HG03060 (cell line): ENCODE measurements at regions not wholly inside any gene's neighbourhood (a gene's known extent, or its start where the extent isn't known, plus 50 kb on each side); places are given as distances from the start of the nearest gene placed in this dataset.

Experiments
- ATAC-seq: cut with Tn5 transposase; IDR thresholded peaks from one replicate; pipeline ENCODE4 v1.9.1; 2021; ENCODE audit warnings: low read depth, moderate number of reproducible peaks; ENCODE audit not compliant: unreplicated experiment

DNA sequence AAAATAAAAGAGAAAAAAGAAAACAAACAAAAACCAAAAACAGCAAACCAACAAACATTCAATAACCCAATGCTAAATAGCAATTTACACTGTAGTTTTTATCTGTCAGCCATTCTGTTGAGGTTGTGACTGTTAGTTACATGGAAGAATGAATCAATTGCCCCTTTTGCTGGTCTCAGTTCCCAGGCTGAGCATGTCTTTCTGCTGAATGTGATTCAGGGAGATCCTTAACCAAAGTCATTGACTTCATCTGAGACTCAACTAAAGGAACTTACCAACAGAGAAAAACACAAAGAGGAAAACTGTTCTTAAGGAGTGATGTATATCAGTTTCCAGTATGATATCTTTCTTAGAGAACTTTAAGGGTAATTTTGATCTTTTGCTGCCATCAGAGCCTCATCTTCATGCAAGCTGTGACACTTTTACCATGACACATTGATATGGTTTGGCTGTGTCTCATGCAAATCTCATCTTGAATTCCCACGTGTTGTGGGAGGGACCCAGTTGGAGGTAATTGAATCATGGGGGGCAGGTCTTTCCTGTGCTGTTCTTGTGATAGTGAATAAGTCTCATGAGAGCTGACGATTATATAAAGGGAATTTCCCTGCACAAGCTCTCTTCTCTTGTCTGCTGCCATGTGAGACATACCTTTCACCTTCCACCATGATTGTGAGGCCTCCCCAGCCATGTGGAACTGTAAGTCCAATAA lies 469.8 kb downstream of the KIF20B start:
- no peak for ATAC-seq

DNA sequence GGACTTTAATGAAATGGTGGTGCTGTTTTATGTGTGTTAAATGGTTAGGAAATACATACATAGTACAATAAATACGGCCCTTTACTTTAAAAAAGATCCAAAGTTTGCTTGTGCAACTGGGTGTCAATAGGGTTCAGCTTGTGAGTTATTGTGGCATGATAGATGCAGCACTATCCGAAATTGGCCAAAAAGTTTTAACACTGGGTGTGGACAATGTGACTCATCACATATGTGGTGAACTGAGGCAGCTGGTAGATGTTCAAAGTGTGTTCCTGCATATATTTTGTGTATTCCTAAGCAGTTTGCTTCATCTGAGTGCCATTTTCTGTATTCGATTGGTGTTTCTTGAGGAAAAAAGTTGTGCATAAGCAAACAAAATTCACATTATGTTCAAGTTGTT lies 473.1 kb downstream of the KIF20B start:
- no peak for ATAC-seq

DNA sequence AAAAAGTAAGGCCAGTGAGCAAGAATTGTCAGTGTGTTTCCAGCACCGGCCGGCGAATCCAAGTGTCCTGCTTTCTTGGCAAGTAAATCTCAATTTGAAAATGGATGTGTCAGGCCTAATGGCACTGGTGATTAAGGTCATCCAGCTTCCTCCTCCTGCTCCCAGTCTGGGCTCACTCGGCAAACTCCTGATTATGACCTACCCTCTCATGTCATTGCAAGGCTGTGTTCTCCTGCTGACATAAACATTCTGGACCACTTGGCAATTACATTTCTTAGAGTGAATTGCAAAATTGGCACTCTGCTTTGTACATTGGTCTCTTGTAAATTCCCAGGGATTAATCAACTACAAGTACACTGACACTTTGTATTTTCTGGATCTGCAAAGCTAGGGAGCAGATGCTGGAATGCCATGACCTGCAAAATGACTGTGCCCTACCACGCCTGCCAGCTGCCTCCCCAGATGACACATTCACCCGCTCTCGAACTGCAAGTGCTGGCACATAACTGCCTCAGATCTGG lies 473.8 kb downstream of the KIF20B start:
- no peak for ATAC-seq

DNA sequence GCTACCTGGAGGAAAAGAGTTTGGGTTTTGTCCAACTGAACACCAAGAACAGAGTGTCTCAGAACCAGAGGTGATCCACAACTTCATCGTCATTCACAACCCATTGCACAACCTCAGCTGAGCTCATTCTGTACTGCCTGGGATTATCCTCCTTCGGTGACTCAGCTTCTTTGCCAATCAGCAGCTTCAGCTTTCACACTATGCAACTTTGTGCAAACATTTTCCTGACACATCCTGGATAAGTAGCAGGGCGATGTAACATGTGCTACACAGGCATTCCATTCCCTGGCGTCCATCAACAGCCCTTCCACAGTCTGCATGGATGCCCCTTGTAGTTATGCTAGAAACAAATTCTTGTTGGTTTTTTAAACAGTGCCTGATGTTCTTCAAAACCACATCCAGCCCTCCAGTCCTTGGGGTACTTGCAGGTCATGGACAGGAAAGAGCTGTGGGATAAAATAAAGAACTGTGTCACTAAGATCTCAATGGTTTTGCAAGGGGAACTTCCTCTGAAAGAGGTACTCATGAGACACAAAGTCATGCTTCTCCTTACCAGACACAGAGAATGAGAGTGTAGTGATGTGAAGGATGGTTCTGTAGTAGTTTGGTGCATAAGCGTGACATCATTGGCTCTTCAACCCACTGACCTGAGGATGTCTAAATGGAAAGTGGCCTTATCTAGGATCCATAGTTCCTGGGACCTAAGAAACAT lies 478.5 kb downstream of the KIF20B start:
- no peak for ATAC-seq

DNA sequence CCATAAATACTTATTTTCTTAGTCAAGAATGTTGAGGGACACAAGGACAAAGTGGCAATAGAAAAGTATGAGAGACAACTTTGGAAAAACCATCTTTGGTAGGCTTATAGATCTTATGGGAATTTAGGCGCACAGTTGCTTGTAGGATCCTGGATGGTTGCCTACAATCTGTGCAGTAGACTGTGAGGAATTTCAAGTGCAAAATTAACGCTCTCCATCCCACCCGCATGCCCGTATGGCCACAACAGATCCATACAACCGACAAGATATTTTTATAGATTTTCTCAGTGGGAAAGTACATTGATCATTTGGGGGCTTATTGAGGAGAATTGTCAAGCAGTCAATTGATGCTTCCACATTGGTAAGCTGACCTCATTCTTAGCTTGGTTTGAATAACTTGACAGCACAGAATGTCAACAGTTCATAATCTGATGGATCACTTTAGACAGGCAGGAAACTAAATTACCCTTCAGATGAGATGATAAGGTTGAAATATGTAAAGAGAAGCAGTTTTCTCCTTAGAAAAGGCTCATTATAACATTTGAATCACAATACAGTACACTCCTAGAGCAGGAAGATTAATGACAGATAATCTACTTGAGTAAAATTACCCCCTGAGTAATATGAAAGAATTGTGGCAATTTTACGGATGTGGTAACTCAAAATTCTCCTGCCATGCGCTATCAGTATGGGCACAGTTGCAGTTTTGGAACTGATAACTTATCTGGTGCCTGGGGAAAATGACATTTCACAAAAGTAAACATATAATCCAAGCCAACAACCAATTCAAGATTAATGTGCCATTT lies 479.7 kb downstream of the KIF20B start:
- no peak for ATAC-seq

DNA sequence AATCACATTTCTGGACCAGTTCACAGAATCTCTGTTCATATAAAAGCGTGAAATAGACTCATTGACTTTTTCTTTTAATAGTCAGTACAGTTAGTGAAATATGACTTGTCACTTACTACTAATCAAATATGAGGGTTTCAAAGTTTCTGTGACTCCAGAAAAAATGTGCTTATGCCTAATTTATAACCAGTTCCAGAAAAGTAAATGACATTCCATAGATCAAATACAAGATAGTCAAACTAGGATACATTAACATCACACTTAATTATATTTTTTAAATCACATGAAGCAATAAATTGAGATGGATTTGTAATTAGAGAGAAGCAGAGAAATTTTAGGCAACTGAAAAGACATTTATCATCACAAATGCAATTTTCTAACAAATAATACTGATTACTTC lies 491.4 kb downstream of the KIF20B start:
- no peak for ATAC-seq

DNA sequence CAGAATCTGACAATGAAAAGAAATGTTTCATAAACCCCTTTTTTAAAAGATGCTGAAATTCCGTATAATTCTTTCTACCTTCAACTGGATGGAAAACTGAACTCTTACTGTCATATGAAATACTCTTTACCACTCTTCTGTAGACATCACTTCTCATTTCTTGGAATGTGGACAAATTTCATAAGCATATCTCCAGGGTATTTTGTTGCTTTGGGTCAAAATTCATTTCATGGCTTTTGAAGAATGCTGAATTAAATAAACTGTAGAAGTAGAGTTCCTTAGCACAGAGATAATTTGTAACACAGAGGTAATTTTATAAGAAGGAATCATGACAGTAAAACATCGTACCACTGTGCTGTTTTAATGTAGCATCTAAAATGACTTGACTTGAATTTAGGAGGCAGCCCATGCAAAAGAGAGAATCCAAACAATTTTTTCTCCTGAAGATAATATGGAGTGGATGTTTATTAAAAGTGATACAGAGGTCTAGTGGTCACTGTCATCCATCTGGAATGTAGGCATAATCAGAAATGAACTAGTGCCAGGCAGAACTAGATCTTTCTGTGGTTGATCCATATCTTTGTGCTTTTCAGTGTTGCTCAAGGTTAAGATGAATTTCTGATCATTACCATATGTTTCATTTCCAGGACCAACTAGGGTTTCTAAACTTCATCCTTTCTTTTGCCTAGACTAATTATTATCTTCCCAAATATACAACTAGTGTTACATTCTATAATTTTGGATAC lies 492.0 kb downstream of the KIF20B start:
- no peak for ATAC-seq

DNA sequence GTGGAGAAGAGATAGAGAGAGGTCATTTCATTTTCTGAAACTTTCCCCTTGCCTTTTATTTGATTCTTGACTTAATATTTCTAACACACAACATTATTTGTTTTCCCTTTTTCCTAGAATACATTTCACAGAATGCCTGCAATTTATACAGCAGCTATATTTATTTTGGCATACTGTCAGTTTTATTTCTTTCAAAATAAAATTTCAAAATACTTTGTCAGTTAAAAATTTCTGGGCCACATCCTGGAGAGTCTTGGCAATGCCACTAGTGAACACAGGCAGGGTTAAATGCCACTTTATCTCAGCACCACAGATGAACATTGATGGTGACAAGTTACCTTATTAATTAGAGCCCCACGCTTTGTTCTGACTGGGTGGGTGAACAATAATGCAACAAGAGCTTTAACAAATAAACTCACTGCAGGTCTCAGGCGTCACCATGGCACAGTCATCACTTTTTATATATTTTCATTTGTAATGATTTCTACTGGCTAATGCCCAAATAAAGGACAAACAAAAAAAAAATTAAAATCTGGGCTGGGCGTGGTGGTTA lies 494.0 kb downstream of the KIF20B start:
- ATAC-seq: no peak

DNA sequence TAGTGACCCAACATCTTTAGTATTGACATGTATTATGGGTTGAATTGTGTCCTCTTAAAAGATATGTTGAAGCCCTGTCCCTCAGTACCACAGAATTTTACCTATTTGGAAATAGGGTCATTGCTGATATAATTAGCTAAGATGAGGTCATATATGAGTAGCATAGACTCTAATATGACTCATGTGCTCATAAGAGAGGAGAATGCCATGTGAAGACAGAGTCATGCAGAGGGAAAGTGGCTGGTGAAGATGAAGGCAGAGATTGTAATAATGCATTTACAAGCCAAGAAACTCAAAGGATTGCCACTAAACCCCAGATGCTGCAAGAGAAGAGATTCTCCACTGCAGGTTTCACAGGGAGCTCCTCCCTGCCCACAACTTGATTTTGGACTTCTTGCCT lies 496.4 kb downstream of the KIF20B start:
- no peak for ATAC-seq

DNA sequence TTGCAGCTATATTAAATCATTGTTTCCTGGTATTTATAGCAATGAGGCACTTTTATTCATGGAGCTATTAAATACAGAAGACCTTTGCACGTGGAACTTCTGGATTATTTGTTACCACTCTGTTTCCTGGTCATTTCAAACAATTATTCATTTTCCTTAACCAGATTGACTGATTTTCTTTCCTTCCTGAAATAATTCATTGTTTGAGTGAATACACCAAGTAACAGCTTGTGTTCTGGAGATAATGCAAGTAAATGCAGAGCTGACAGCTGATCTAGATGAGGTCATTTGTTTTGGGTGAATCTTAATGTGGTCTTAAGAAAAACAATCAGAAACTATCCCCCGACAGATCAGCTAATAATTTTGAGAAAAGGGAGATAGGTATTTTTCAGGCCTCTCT lies 497.7 kb downstream of the KIF20B start:
- no peak for ATAC-seq

DNA sequence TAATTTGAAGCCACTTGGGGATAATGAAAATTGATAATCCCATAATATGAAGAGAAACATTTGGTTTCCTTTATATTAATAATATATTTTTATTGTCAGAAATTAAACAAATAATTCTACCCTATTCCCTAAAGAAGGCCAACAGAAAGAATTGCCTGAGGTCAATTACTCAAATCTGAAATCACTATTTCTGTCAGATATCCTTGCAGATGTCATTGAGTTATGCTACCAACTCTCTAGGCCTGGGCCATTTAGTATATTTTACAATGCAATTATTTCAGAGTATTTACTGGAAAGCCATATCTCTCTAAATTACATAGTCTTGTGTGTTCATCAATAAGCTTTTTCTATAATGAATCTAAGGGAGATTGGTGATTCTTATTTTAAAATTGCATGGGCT lies 498.1 kb downstream of the KIF20B start:
- no peak for ATAC-seq

DNA sequence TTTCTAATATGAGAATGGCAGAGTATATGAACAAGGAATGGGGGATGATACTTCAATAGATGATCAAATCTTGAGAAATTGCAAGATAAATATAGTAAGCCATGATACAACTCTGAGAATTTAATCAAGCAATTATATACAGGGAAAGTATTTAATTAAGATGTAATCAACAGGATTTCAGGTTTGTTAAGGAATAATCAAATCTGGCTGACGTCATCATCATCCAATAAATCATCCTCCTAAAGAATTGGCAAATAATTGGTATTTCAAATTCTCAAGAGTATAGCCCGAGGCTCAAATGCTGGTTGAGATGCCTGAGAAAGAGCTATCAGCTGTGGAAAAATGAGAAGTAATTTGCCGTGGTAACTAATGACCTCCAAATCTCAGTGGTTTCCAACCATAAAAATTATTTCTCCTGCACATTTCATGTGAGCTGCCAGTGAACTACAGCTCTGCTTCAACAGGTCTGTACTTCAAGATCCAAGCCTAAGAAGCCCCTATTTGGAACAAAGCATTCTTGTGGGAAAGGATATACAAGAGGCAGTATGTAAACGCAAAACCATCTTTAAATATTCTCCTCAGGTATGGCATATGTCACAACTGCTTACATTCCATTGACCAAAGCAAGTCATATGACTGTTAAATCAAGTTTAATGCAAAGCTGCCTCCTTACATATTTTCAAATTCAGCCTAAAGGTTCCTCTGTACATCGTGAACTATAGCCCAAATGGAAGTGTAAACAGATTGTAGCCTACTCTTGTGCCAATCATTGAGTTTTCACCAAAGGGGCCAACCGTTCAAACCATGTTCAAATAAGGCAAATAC lies 503.0 kb downstream of the KIF20B start:
- ATAC-seq: no peak

DNA sequence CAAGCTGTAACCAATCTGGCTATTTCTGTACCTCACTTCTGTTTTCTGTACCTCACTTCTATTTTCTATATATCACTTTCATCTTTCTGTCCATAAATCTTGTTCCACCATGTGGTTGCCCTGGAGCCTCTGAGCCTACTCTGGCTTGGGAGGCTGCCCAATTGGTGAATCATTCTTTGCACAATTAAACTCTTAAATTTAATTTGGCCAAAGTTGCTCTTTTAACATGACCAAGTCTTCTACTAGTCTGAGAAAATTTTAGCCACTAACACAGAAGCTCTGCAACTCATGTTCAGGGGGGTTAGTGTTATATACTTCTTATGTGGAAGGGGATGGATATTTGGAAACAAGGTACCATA lies 503.5 kb downstream of the KIF20B start:
- no peak for ATAC-seq

DNA sequence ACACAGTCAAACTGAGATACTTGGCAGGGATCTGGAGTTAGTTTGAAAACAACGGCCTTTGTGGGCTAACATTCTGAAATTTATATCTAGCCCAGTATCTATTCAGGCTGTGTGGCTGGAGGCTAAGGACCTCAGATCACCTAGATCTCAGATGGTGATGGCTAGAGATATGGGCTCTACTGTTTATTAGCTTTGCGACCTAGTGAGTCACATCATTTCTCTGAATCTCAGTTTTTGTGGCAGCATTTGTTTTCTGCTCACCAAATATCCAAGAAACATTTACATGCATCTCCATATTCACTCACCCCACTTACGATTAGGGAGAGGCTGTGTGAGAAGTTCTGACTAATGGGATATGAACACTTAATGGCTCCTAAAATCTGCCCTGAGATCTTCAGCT lies 503.9 kb downstream of the KIF20B start:
- no peak for ATAC-seq

DNA sequence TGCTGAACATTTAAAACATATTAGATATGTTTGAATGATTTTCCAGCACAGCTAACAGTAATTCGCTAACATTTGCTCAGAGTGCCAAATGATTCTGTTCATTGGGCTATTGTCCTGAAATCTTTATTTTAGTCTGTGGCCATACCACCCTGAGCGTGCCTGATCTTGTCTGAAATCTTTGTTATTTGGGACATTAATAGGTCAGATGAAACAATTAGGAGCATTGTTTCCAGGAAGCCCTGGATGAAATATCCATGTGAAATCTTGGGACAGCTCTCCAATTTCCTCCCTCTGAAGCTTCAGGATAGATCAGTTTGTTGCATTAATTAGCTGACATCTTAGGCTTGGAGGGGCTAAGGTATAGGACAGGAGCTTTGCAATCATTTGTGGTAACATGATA lies 512.0 kb downstream of the KIF20B start:
- ATAC-seq: no peak

DNA sequence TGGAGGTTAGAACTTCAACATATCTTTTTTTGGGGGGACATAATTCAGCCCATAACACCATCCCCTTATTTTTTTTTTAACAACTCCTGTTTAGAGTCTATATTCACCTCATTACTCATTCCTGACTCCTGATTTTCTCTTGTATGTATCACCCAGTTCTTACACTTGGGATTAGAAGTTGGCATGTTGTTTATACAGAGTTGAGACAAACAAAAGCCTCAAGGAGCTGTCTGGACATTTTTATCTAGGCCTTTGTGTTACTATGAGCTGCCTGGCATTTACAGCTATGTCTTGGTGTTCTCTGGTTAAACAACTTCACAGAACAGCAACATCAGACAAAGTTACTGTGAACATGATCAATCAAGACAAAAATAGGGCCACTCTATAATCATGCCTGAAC lies 517.5 kb downstream of the KIF20B start:
- ATAC-seq: no peak

DNA sequence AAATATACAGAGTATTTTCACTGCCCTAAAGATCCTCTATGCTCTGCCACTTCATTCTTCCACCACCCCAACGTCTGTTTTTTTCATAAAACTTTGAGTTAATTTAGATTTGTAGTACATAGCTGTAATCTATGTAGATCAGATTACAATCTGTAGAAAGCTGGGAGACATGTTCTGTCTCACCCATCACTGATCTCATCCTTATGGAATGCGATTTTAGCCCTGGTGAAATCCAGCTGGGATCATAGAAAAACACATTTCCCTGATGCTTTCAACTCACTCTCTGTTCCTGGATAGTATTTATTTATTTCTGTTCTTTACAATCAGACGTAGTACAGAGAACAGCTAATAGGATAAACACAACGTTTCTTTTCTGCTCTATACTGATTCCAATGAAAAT lies 521.0 kb downstream of the KIF20B start:
- ATAC-seq: no peak

DNA sequence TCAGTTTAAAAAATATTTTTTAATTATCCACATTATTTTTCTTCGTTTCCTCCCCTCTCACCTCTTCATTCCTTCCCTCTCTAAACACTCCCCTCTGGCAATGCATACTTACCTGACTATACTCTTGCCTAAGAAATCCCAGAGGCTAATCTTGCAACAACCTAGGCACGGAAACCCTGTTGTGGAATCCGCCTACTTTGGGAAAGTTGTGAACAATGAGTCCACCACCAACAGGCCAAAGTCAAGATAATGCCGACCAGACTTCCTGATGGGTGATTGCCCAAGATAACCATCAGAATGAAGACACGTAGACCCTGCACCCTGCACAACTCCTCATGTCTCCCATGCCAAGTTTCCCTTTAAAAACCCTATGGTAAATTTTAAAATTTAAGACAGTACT lies 521.5 kb downstream of the KIF20B start:
- no peak for ATAC-seq

DNA sequence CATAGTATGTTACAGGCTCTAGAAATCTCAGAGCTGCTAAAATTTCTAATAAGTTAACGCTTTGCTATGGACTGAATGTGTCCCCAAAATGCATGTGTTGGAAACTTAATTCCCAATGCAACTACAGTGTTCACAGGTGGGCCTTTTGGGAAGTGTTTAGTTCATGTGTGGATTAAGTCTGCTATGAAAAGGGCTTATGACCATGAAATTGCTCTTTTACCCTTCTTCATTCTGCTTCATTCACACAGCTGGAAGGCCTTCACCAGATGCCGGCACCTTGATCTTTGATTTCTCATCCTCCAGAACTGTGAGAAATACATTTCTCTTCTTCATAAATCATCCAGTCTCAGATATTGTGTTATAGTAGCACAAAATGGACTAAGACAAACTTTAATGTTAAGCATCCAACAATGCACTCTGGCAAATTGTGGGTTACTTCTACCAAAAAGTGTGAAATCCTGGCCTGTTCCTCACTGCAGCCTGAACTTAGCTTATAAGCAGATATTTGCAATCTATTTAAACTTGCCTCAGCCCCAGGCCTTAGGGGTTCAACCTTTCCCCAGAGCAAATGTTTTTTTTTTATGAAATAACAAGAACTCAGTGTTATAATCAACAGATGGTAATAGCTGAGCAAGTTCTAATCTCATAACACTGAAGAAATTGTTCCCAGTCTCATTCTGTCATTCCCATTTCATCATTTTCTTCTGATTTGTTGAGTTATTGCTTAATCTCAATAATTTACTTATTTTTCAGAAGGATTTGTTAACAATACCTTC lies 523.6 kb downstream of the KIF20B start:
- ATAC-seq: no peak
